DMS 273 (cell line): ENCODE measurements at regions not wholly inside any gene's neighbourhood (a gene's known extent, or its start where the extent isn't known, plus 50 kb on each side); places are given as distances from the start of the nearest gene placed in this dataset.
"Not testable (repeated sequence)": the region's sequence is repeated elsewhere in the genome, so short reads cannot be mapped to it uniquely, and the experiment has no call there.

Experiments used
- DNase-seq: peaks from one replicate; lab custom pipeline; 2025; ENCODE audit not compliant: unreplicated experiment; lab: John Stamatoyannopoulos, UW

- no peak for DNase-seq
These were observed 119.0 kb upstream of the LIFR start for GRCh38 chr5:38675443-38675842.

GRCh38 chr5:38677636-38678035, 121.2 kb upstream of the LIFR start:
- DNase-seq, result no peak

- no peak for DNase-seq
These were observed 121.6 kb upstream of the LIFR start for GRCh38 chr5:38678076-38678475.

GRCh38 chr5:38678697-38679096, 122.3 kb upstream of the LIFR start:
- not testable (repeated sequence) for DNase-seq

GRCh38 chr5:38680094-38680825, 123.8 kb upstream of the LIFR start:
- no peak for DNase-seq

- no peak for DNase-seq
These were observed 124.7 kb upstream of the LIFR start for GRCh38 chr5:38681029-38681706.

GRCh38 chr5:38681966-38682365, 125.5 kb upstream of the LIFR start:
- DNase-seq, result no peak

GRCh38 chr5:38686658-38687057, 130.2 kb upstream of the LIFR start:
- DNase-seq, result no peak

- no peak for DNase-seq
These were observed 135.9 kb upstream of the LIFR start for GRCh38 chr5:38692346-38692745.

GRCh38 chr5:38692781-38693527, 136.5 kb upstream of the LIFR start:
- DNase-seq, result no peak

GRCh38 chr5:38695021-38695958, 138.8 kb upstream of the LIFR start:
- no peak for DNase-seq

- DNase-seq, result no peak
These were observed 140.6 kb upstream of the LIFR start for GRCh38 chr5:38697013-38697412.

GRCh38 chr5:38705529-38705928, 140.3 kb upstream of the OSMR start:
- not testable (repeated sequence) for DNase-seq

- no peak for DNase-seq
These were observed 139.4 kb upstream of the OSMR start for GRCh38 chr5:38706376-38706775.

- DNase-seq, result no peak
These were observed 138.2 kb upstream of the OSMR start for GRCh38 chr5:38707352-38708210.

- no peak for DNase-seq
These were observed 136.0 kb upstream of the OSMR start for GRCh38 chr5:38709678-38710306.

- DNase-seq, result no peak
These were observed 135.2 kb upstream of the OSMR start for GRCh38 chr5:38710627-38711026.

GRCh38 chr5:38712391-38712790, 133.4 kb upstream of the OSMR start:
- no peak for DNase-seq

- DNase-seq, result no peak
These were observed 131.6 kb upstream of the OSMR start for GRCh38 chr5:38714240-38714639.
